ENCODE measurements at regions not wholly inside any gene's neighbourhood (a gene's known extent, or its start where the extent isn't known, plus 50 kb on each side); places are given as distances from the start of the nearest gene placed in this dataset.

DNA sequence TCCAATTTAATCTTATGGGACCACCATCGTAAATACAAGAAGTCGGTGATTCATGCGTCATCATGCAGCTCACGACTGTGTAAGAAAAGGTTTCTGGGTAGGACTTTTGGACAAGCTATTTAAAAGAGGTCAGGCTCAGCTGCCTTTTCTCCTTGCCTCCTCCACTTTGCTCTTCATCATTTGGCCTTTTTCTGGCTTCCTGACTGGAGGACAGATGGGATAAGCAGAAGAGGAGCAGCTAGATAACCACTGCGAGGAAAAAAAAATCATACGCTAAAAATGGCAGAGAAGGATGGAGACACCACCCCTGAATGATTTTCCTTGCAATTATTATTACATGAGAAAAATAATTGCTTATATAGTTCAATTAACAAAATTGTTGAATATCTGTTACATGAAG is 294.3 kb upstream of the FSTL5 start:
- TF ChIP-seq, protein P1, sequence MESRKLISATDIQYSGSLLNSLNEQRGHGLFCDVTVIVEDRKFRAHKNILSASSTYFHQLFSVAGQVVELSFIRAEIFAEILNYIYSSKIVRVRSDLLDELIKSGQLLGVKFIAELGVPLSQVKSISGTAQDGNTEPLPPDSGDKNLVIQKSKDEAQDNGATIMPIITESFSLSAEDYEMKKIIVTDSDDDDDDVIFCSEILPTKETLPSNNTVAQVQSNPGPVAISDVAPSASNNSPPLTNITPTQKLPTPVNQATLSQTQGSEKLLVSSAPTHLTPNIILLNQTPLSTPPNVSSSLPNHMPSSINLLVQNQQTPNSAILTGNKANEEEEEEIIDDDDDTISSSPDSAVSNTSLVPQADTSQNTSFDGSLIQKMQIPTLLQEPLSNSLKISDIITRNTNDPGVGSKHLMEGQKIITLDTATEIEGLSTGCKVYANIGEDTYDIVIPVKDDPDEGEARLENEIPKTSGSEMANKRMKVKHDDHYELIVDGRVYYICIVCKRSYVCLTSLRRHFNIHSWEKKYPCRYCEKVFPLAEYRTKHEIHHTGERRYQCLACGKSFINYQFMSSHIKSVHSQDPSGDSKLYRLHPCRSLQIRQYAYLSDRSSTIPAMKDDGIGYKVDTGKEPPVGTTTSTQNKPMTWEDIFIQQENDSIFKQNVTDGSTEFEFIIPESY (IDR thresholded peaks at IDR 0.05): no peak
- TF ChIP-seq, protein P2, sequence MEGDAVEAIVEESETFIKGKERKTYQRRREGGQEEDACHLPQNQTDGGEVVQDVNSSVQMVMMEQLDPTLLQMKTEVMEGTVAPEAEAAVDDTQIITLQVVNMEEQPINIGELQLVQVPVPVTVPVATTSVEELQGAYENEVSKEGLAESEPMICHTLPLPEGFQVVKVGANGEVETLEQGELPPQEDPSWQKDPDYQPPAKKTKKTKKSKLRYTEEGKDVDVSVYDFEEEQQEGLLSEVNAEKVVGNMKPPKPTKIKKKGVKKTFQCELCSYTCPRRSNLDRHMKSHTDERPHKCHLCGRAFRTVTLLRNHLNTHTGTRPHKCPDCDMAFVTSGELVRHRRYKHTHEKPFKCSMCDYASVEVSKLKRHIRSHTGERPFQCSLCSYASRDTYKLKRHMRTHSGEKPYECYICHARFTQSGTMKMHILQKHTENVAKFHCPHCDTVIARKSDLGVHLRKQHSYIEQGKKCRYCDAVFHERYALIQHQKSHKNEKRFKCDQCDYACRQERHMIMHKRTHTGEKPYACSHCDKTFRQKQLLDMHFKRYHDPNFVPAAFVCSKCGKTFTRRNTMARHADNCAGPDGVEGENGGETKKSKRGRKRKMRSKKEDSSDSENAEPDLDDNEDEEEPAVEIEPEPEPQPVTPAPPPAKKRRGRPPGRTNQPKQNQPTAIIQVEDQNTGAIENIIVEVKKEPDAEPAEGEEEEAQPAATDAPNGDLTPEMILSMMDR (IDR thresholded peaks at IDR 0.05; ENCODE audit: low read depth, low read length, missing input control): no peak
- TF ChIP-seq RXRA (IDR thresholded peaks at IDR 0.05): no peak
- TF ChIP-seq YY1 (IDR thresholded peaks at IDR 0.05): no peak
- no peak for TF ChIP-seq GABPA (IDR thresholded peaks at IDR 0.05 in 1 of 2, conservative IDR thresholded peaks at IDR 0.05 in 1 of 2)

Measured in liver (tissue), 3 donors.